ENCODE measurements at regions not wholly inside any gene's neighbourhood (a gene's known extent, or its start where the extent isn't known, plus 50 kb on each side); places are given as distances from the start of the nearest gene placed in this dataset.

- Histone ChIP-seq H3K27ac (ENCODE audit: low read length) (no peak overlapping the region), H3K4me3 (ENCODE audit: low read length) (no peak overlapping the region), H3K36me3 (ENCODE audit: control insufficient read depth, insufficient read depth, low read length) (no peaks in the 10 kb centered on the region), H3K27me3 (ENCODE audit: control insufficient read depth, insufficient read depth, low read length) (no peaks in the 10 kb centered on the region), H3K4me1 (ENCODE audit: control insufficient read depth, insufficient read depth, low read length) (no peaks in the 10 kb centered on the region), H3K9me3 (ENCODE audit: control insufficient read depth, low read depth, low read length) (no peaks in the 10 kb centered on the region)
- DNase-seq = no peak
- no CpG with 5 or more reads among the region's 12 CpGs for WGBS (ENCODE audit: insufficient coverage, low lambda C conversion rate)
Observed at GRCh38 chr10:21263263-21263803, 262.1 kb downstream of the SKIDA1 start.

- no peaks in the 10 kb centered on the region for H3K27me3 ChIP-seq (ENCODE audit: control insufficient read depth, insufficient read depth, low read length)
- H3K4me1 ChIP-seq (ENCODE audit: control insufficient read depth, insufficient read depth, low read length) = no peaks in the 10 kb centered on the region
- no peak for DNase-seq
- 90% methylated on average over 2 of the region's 15 CpGs for WGBS (ENCODE audit: insufficient coverage, low lambda C conversion rate)
- H3K36me3 ChIP-seq (ENCODE audit: control insufficient read depth, insufficient read depth, low read length) = no peaks in the 10 kb centered on the region
- H3K9me3 ChIP-seq (ENCODE audit: control insufficient read depth, low read depth, low read length) = no peaks in the 10 kb centered on the region
- H3K27ac ChIP-seq (ENCODE audit: low read length) = no peak overlapping the region
- H3K4me3 ChIP-seq (ENCODE audit: low read length) = no peak overlapping the region
Observed at GRCh38 chr10:21261842-21262294, 263.6 kb downstream of the SKIDA1 start.

GRCh38 chr10:21260506-21261149 is 264.9 kb downstream of the SKIDA1 start:
- DNase-seq = no peak
- WGBS (ENCODE audit: insufficient coverage, low lambda C conversion rate) = 77% methylated on average over 8 of the region's 11 CpGs
- H3K36me3 ChIP-seq (ENCODE audit: control insufficient read depth, insufficient read depth, low read length) = no peaks in the 10 kb centered on the region
- no peaks in the 10 kb centered on the region for H3K4me1 ChIP-seq (ENCODE audit: control insufficient read depth, insufficient read depth, low read length)
- no peaks in the 10 kb centered on the region for H3K9me3 ChIP-seq (ENCODE audit: control insufficient read depth, low read depth, low read length)
- no peaks in the 10 kb centered on the region for H3K27me3 ChIP-seq (ENCODE audit: control insufficient read depth, insufficient read depth, low read length)
- no peak overlapping the region for H3K27ac ChIP-seq (ENCODE audit: low read length)
- H3K4me3 ChIP-seq (ENCODE audit: low read length) = no peak overlapping the region

GRCh38 chr10:21260066-21260465 is 265.4 kb downstream of the SKIDA1 start:
- Histone ChIP-seq H3K9me3 (ENCODE audit: control insufficient read depth, low read depth, low read length) (no peaks in the 10 kb centered on the region), H3K27ac (ENCODE audit: low read length) (no peak overlapping the region), H3K4me1 (ENCODE audit: control insufficient read depth, insufficient read depth, low read length) (no peaks in the 10 kb centered on the region), H3K36me3 (ENCODE audit: control insufficient read depth, insufficient read depth, low read length) (no peaks in the 10 kb centered on the region), H3K4me3 (ENCODE audit: low read length) (no peak overlapping the region), H3K27me3 (ENCODE audit: control insufficient read depth, insufficient read depth, low read length) (no peaks in the 10 kb centered on the region)
- WGBS (ENCODE audit: insufficient coverage, low lambda C conversion rate) = 100% methylated on average over 2 of the region's 6 CpGs
- no peak for DNase-seq

- 88% methylated on average over 1 of the region's 2 CpGs for WGBS (ENCODE audit: insufficient coverage, low lambda C conversion rate)
- no peaks in the 10 kb centered on the region for H3K4me1 ChIP-seq (ENCODE audit: control insufficient read depth, insufficient read depth, low read length)
- no peaks in the 10 kb centered on the region for H3K9me3 ChIP-seq (ENCODE audit: control insufficient read depth, low read depth, low read length)
Observed at GRCh38 chr10:21257919-21258318, 267.6 kb downstream of the SKIDA1 start.

GRCh38 chr10:21257191-21257590 is 268.3 kb downstream of the SKIDA1 start:
- no peaks in the 10 kb centered on the region for H3K27me3 ChIP-seq (ENCODE audit: control insufficient read depth, insufficient read depth, low read length)
- WGBS (ENCODE audit: insufficient coverage, low lambda C conversion rate) = no CpG with 5 or more reads among the region's 2 CpGs
- H3K4me3 ChIP-seq (ENCODE audit: low read length) = no peak overlapping the region
- no peak for DNase-seq
- H3K9me3 ChIP-seq (ENCODE audit: control insufficient read depth, low read depth, low read length) = no peaks in the 10 kb centered on the region
- no peak overlapping the region for H3K27ac ChIP-seq (ENCODE audit: low read length)
- no peaks in the 10 kb centered on the region for H3K4me1 ChIP-seq (ENCODE audit: control insufficient read depth, insufficient read depth, low read length)
- no peaks in the 10 kb centered on the region for H3K36me3 ChIP-seq (ENCODE audit: control insufficient read depth, insufficient read depth, low read length)

More at GRCh38 chr10:21257919-21258318, 267.6 kb downstream of the SKIDA1 start:
- H3K27ac ChIP-seq (ENCODE audit: low read length) = no peak overlapping the region
- H3K4me3 ChIP-seq (ENCODE audit: low read length) = no peak overlapping the region
- DNase-seq = no peak
- H3K27me3 ChIP-seq (ENCODE audit: control insufficient read depth, insufficient read depth, low read length) = no peaks in the 10 kb centered on the region
- H3K36me3 ChIP-seq (ENCODE audit: control insufficient read depth, insufficient read depth, low read length) = no peaks in the 10 kb centered on the region

GRCh38 chr10:21249435-21249834 is 276.0 kb downstream of the SKIDA1 start:
- WGBS (ENCODE audit: insufficient coverage, low lambda C conversion rate) = 100% methylated on average over 1 of the region's 1 CpG
- Histone ChIP-seq H3K4me1 (ENCODE audit: control insufficient read depth, insufficient read depth, low read length) (no peaks in the 10 kb centered on the region), H3K4me3 (ENCODE audit: low read length) (no peak overlapping the region), H3K36me3 (ENCODE audit: control insufficient read depth, insufficient read depth, low read length) (no peaks in the 10 kb centered on the region), H3K27ac (ENCODE audit: low read length) (no peak overlapping the region), H3K9me3 (ENCODE audit: control insufficient read depth, low read depth, low read length) (no peaks in the 10 kb centered on the region), H3K27me3 (ENCODE audit: control insufficient read depth, insufficient read depth, low read length) (no peaks in the 10 kb centered on the region)
- no peak for DNase-seq

- no peak for DNase-seq
- WGBS (ENCODE audit: insufficient coverage, low lambda C conversion rate) = 100% methylated on average over 1 of the region's 1 CpG
- no peaks in the 10 kb centered on the region for H3K36me3 ChIP-seq (ENCODE audit: control insufficient read depth, insufficient read depth, low read length)
- no peaks in the 10 kb centered on the region for H3K9me3 ChIP-seq (ENCODE audit: control insufficient read depth, low read depth, low read length)
- H3K4me3 ChIP-seq (ENCODE audit: low read length) = no peak overlapping the region
- no peaks in the 10 kb centered on the region for H3K4me1 ChIP-seq (ENCODE audit: control insufficient read depth, insufficient read depth, low read length)
- no peak overlapping the region for H3K27ac ChIP-seq (ENCODE audit: low read length)
- no peaks in the 10 kb centered on the region for H3K27me3 ChIP-seq (ENCODE audit: control insufficient read depth, insufficient read depth, low read length)
Observed at GRCh38 chr10:21247592-21247991, 277.9 kb downstream of the SKIDA1 start.

- Histone ChIP-seq H3K9me3 (ENCODE audit: control insufficient read depth, low read depth, low read length) (no peaks in the 10 kb centered on the region), H3K4me3 (ENCODE audit: low read length) (no peak overlapping the region), H3K4me1 (ENCODE audit: control insufficient read depth, insufficient read depth, low read length) (no peaks in the 10 kb centered on the region), H3K36me3 (ENCODE audit: control insufficient read depth, insufficient read depth, low read length) (no peaks in the 10 kb centered on the region), H3K27ac (ENCODE audit: low read length) (no peak overlapping the region), H3K27me3 (ENCODE audit: control insufficient read depth, insufficient read depth, low read length) (no peaks in the 10 kb centered on the region)
- WGBS (ENCODE audit: insufficient coverage, low lambda C conversion rate) = 100% methylated on average over 2 of the region's 5 CpGs
- no peak for DNase-seq
Observed at GRCh38 chr10:21246178-21246577, 279.3 kb downstream of the SKIDA1 start.

- no peaks in the 10 kb centered on the region for H3K4me1 ChIP-seq (ENCODE audit: control insufficient read depth, insufficient read depth, low read length)
- DNase-seq = no peak
- no peak overlapping the region for H3K27ac ChIP-seq (ENCODE audit: low read length)
- 100% methylated on average over 3 of the region's 8 CpGs for WGBS (ENCODE audit: insufficient coverage, low lambda C conversion rate)
- H3K4me3 ChIP-seq (ENCODE audit: low read length) = no peak overlapping the region
- no peaks in the 10 kb centered on the region for H3K27me3 ChIP-seq (ENCODE audit: control insufficient read depth, insufficient read depth, low read length)
- H3K9me3 ChIP-seq (ENCODE audit: control insufficient read depth, low read depth, low read length) = no peaks in the 10 kb centered on the region
- H3K36me3 ChIP-seq (ENCODE audit: control insufficient read depth, insufficient read depth, low read length) = no peaks in the 10 kb centered on the region
Observed at GRCh38 chr10:21243748-21244257, 281.7 kb downstream of the SKIDA1 start.

- Histone ChIP-seq H3K27ac (ENCODE audit: low read length) (no peak overlapping the region), H3K36me3 (ENCODE audit: control insufficient read depth, insufficient read depth, low read length) (no peaks in the 10 kb centered on the region), H3K4me3 (ENCODE audit: low read length) (no peak overlapping the region), H3K9me3 (ENCODE audit: control insufficient read depth, low read depth, low read length) (no peaks in the 10 kb centered on the region), H3K4me1 (ENCODE audit: control insufficient read depth, insufficient read depth, low read length) (no peaks in the 10 kb centered on the region), H3K27me3 (ENCODE audit: control insufficient read depth, insufficient read depth, low read length) (no peaks in the 10 kb centered on the region)
- no CpG with 5 or more reads among the region's 3 CpGs for WGBS (ENCODE audit: insufficient coverage, low lambda C conversion rate)
- no peak for DNase-seq
Observed at GRCh38 chr10:21242915-21243314, 282.6 kb downstream of the SKIDA1 start.

Measured in large intestine (tissue), 3 donors.